ENCODE measurements at regions not wholly inside any gene's neighbourhood (a gene's known extent, or its start where the extent isn't known, plus 50 kb on each side); places are given as distances from the start of the nearest gene placed in this dataset.

DNA sequence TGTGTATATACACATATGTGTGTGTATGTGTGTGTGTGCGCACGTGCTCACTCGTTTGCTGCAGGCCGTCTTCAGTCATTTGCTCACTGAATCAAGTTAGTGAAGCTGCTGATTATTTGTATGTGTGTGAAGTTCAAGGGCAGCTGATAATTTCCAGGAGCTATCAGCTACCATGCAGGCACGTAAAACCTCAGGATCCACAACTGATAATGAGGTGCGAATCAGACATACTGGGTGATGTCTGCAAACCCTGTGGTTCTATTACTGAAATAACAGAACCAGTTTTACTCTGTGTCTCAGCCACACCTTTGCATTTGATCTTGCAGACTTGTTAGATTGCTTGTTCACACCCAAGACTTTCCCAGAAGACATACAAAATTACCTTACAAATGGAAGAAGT is 257.6 kb downstream of the TAF11L14 start (continued):
- TF ChIP-seq PRDM4 (CRISPR knock-in tag; IDR thresholded peaks at IDR 0.05; ENCODE audit: borderline replicate concordance) = no peak
- TF ChIP-seq REPIN1 (CRISPR knock-in tag; IDR thresholded peaks at IDR 0.05; ENCODE audit: borderline replicate concordance, low read depth) = no peak
- TF ChIP-seq ETV5 (CRISPR knock-in tag; IDR thresholded peaks at IDR 0.05; ENCODE audit: borderline replicate concordance) = no peak
- no peak for TF ChIP-seq NONO (IDR thresholded peaks at IDR 0.05)
- no peak for TF ChIP-seq NONO (CRISPR knock-in tag; conservative IDR thresholded peaks at IDR 0.05)

DNA sequence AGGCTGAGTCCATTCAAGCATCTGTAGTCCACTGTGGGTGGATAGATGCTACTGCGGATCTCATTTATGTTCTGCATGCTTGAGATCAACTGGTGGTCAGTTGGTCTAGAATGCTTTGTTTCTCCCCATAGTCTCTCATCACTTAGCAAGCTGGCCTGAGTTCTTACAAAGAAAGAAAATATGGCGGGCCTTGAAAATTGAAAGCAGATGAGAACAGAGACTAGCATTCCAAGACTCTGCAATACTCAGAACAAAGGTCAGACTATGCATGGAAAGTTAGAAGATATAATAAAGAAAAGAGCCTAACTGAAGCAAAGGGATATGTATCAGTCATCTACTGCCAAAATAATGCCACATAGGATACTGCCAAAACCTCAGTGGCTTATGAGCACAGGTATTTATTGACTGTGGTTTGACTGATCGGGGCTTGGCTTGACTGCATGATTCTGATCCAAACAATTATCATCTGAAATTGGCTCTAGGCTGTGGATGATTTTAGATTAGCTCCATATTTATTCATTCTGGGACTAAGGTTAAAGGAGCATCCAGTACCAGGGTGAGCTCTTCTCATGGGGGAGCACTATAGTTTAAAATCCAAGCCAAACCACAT is 258.9 kb downstream of the TAF11L14 start:
- ChIA-PET POLR2A (no interaction called here), CTCF (ENCODE audit: low intra/inter-chr PET ratio, low total read pairs) (no interaction called here)
- no peaks in the 10 kb centered on the region for H3K36me3 ChIP-seq (replicated peaks in 1 of 2; ENCODE audit: control insufficient read depth in 1 of 2, insufficient read depth in 2 of 2, low read length in 2 of 2)
- H3K27me3 ChIP-seq (ENCODE audit: control insufficient read depth in 1 of 2, insufficient read depth in 2 of 2, low read length in 2 of 2) = no peaks in the 10 kb centered on the region
- no peak overlapping the region for H3K9ac ChIP-seq (ENCODE audit: insufficient read depth, low read depth, low read length)
- H3K4me3 ChIP-seq (replicated peaks in 1 of 3; ENCODE audit: insufficient read depth in 1 of 3, low read depth in 2 of 3, low read length in 3 of 3) = no peak overlapping the region
- no peaks in the 10 kb centered on the region for H3K79me2 ChIP-seq (ENCODE audit: insufficient read depth, low read length)
- no peak for FAIRE-seq
- intact Hi-C loops (cut with micrococcal nuclease; ENCODE audit: unreplicated experiment) (no loop called here), in situ Hi-C loops (cut with HindIII; ENCODE audit: extremely low pct_ligation_motif_present, low pct_unique_long_range_greater_than_20kb) (no loop called here)
- peaks cover 87% of the 10 kb centered on the region for H3K9me3 ChIP-seq (ENCODE audit: low read length)
- 30% methylated on average over 3 of the region's 3 CpGs for WGBS (ENCODE audit: low lambda C conversion rate)
- no TSS peak for BruUV-seq (replicated peaks)
- H2AFZ ChIP-seq (ENCODE audit: low read length) = no peak overlapping the region
- no peaks in the 10 kb centered on the region for H3K4me1 ChIP-seq (ENCODE audit: insufficient read depth, low read length)
- H4K20me1 ChIP-seq (ENCODE audit: insufficient read depth, low read length) = no peaks in the 10 kb centered on the region
- no peak overlapping the region for H3K27ac ChIP-seq (ENCODE audit: extremely low read length, insufficient read depth, low read length)
- ATAC-seq = no peak
- no peak for DNase-seq (ENCODE audit: low spot score)
- H3K4me2 ChIP-seq (ENCODE audit: low read depth, low read length) = no peak overlapping the region
- TF ChIP-seq, protein P1, sequence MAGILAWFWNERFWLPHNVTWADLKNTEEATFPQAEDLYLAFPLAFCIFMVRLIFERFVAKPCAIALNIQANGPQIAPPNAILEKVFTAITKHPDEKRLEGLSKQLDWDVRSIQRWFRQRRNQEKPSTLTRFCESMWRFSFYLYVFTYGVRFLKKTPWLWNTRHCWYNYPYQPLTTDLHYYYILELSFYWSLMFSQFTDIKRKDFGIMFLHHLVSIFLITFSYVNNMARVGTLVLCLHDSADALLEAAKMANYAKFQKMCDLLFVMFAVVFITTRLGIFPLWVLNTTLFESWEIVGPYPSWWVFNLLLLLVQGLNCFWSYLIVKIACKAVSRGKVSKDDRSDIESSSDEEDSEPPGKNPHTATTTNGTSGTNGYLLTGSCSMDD (CRISPR knock-in tag; IDR thresholded peaks at IDR 0.05) = no peak
- TF ChIP-seq, protein P2, sequence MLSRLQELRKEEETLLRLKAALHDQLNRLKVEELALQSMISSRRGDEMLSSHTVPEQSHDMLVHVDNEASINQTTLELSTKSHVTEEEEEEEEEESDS (CRISPR knock-in tag; IDR thresholded peaks at IDR 0.05; ENCODE audit: borderline replicate concordance) = no peak
- TF ChIP-seq IKZF5 (CRISPR knock-in tag; IDR thresholded peaks at IDR 0.05) (no peak), ZNF784 (CRISPR knock-in tag; IDR thresholded peaks at IDR 0.05; ENCODE audit: borderline replicate concordance) (no peak), ZNF761 (CRISPR knock-in tag; conservative IDR thresholded peaks at IDR 0.05) (no peak), THAP8 (CRISPR knock-in tag; IDR thresholded peaks at IDR 0.05; ENCODE audit: borderline replicate concordance) (no peak), ZNF343 (CRISPR knock-in tag; IDR thresholded peaks at IDR 0.05) (no peak), POGZ (CRISPR knock-in tag; IDR thresholded peaks at IDR 0.05) (no peak), FOXO1 (CRISPR knock-in tag; IDR thresholded peaks at IDR 0.05) (no peak)
- TF ChIP-seq, protein P3, sequence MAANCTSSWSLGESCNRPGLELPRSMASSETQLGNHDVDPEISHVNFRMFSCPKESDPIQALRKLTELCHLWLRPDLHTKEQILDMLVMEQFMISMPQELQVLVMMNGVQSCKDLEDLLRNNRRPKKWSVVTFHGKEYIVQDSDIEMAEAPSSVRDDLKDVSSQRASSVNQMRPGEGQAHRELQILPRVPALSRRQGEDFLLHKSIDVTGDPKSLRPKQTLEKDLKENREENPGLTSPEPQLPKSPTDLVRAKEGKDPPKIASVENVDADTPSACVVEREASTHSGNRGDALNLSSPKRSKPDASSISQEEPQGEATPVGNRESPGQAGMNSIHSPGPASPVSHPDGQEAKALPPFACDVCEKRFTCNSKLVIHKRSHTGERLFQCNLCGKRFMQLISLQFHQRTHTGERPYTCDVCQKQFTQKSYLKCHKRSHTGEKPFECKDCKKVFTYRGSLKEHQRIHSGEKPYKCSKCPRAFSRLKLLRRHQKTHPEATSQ (CRISPR knock-in tag; IDR thresholded peaks at IDR 0.05; ENCODE audit: borderline replicate concordance) = no peak

Data from HepG2 (cell line).